ENCODE measurements at regions not wholly inside any gene's neighbourhood (a gene's known extent, or its start where the extent isn't known, plus 50 kb on each side); places are given as distances from the start of the nearest gene placed in this dataset.

GRCh38 chr6:8177721-8178120, 75.4 kb upstream of the EEF1E1 start:
- TF ChIP-seq CTCF (conservative IDR thresholded peaks at IDR 0.05; ENCODE audit: low read length) (no peak), EZH2phosphoT487 (IDR thresholded peaks at IDR 0.05; ENCODE audit: borderline replicate concordance) (no peak)
